ENCODE measurements at regions not wholly inside any gene's neighbourhood (a gene's known extent, or its start where the extent isn't known, plus 50 kb on each side); places are given as distances from the start of the nearest gene placed in this dataset.

- no peak for TF ChIP-seq POLR2AphosphoS5 (IDR thresholded peaks at IDR 0.05; ENCODE audit: low read depth)
- TF ChIP-seq CTCF (IDR thresholded peaks at IDR 0.05; ENCODE audit: insufficient read depth, low read length), result no peak
- TF ChIP-seq SPI1 (IDR thresholded peaks at IDR 0.05; ENCODE audit: borderline replicate concordance, low read depth), result no peak
- no peak for TF ChIP-seq GABPA (IDR thresholded peaks at IDR 0.05; ENCODE audit: low read depth)
Measured at GRCh38 chr14:98890556-98891340, 381.2 kb downstream of the BCL11B start.
